H1 (cell line): ENCODE measurements at regions not wholly inside any gene's neighbourhood (a gene's known extent, or its start where the extent isn't known, plus 50 kb on each side); places are given as distances from the start of the nearest gene placed in this dataset.

Experiments used
- TEAD4 ChIP-seq: IDR thresholded peaks from 2 replicates; pipeline ENCODE4 v1.6.1; 2012; ENCODE audit warnings: low read depth, low read length, inconsistent platforms, mixed read lengths
- YY1 ChIP-seq: IDR thresholded peaks from 2 replicates; pipeline ENCODE4 v1.6.1; 2011; ENCODE audit warnings: low read depth, mild to moderate bottlenecking, low read length
- TF ChIP-seq, protein P1 (sequence below), 3 experiments: IDR thresholded peaks; 1 replicate in 2 of 3; 2 replicates in 1 of 3; pipeline versions ENCODE4 v1.5.1 to v1.6.1; 2011; ENCODE audit warnings: low read length in 3 of 3, mild to moderate bottlenecking in 3 of 3, inconsistent platforms in 2 of 3, low read depth in 1 of 3, moderate library complexity in 1 of 3; ENCODE audit not compliant: insufficient read depth in 1 of 3; ENCODE audit errors: control extremely low read depth in 1 of 3
- TF ChIP-seq, protein P2 (sequence below): IDR thresholded peaks from 2 replicates; pipeline ENCODE4 v1.6.1; 2011; ENCODE audit warnings: low read length, improper control_type of control experiment
- TF ChIP-seq, protein P3 (sequence below): IDR thresholded peaks from 2 replicates; pipeline ENCODE4 v1.6.1; 2011; ENCODE audit warnings: low read depth, mild to moderate bottlenecking, low read length; ENCODE audit not compliant: insufficient read depth

DNA sequence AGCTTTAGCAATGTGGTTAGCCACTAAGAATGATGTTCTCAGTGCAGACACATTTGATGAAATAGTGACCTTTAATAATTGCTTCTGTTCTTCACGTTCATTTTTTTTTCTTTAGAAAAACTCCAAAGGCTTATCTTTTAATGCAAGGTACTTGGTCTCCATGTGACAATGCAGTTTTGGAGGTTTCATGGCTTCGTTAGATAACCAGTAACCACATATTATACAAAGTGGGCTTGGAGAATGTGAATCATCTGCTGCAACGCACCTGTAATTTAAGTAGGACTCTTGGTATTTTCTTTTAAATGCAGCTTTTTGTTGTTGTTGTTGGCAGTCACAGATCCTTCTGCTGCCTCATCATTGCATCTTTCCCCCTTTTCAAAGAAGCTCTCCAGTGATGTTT is 1606.3 kb downstream of the SUCLG1 start:
- TF ChIP-seq, protein P1, sequence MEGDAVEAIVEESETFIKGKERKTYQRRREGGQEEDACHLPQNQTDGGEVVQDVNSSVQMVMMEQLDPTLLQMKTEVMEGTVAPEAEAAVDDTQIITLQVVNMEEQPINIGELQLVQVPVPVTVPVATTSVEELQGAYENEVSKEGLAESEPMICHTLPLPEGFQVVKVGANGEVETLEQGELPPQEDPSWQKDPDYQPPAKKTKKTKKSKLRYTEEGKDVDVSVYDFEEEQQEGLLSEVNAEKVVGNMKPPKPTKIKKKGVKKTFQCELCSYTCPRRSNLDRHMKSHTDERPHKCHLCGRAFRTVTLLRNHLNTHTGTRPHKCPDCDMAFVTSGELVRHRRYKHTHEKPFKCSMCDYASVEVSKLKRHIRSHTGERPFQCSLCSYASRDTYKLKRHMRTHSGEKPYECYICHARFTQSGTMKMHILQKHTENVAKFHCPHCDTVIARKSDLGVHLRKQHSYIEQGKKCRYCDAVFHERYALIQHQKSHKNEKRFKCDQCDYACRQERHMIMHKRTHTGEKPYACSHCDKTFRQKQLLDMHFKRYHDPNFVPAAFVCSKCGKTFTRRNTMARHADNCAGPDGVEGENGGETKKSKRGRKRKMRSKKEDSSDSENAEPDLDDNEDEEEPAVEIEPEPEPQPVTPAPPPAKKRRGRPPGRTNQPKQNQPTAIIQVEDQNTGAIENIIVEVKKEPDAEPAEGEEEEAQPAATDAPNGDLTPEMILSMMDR (IDR thresholded peaks at IDR 0.05; ENCODE audit: control extremely low read depth in 1 of 3, insufficient read depth in 1 of 3, low read depth in 1 of 3, low read length in 3 of 3) = no peak
- TF ChIP-seq TEAD4 (no peak), YY1 (no peak)
- TF ChIP-seq, protein P2, sequence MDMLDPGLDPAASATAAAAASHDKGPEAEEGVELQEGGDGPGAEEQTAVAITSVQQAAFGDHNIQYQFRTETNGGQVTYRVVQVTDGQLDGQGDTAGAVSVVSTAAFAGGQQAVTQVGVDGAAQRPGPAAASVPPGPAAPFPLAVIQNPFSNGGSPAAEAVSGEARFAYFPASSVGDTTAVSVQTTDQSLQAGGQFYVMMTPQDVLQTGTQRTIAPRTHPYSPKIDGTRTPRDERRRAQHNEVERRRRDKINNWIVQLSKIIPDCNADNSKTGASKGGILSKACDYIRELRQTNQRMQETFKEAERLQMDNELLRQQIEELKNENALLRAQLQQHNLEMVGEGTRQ = no peak
- TF ChIP-seq, protein P3, sequence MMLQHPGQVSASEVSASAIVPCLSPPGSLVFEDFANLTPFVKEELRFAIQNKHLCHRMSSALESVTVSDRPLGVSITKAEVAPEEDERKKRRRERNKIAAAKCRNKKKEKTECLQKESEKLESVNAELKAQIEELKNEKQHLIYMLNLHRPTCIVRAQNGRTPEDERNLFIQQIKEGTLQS = no peak
